ENCODE measurements at regions not wholly inside any gene's neighbourhood (a gene's known extent, or its start where the extent isn't known, plus 50 kb on each side); places are given as distances from the start of the nearest gene placed in this dataset.

GRCh38 chr4:160808174-160808573 is 1355.6 kb downstream of the FSTL5 start:
- Histone ChIP-seq H2AFZ (ENCODE audit: low read depth, low read length) (no peak overlapping the region), H3K9me3 (ENCODE audit: insufficient read depth, low read length) (no peaks in the 10 kb centered on the region), H3K36me3 (replicated peaks; ENCODE audit: low read depth, low read length) (peaks cover 2% of the 10 kb centered on the region), H3K4me2 (ENCODE audit: low read length) (no peak overlapping the region), H3K4me1 (ENCODE audit: low read length) (peaks cover 9% of the 10 kb centered on the region), H3K27ac (ENCODE audit: low read length) (no peak overlapping the region), H3K9ac (ENCODE audit: low read length) (no peak overlapping the region), H3K79me2 (ENCODE audit: low read length) (no peaks in the 10 kb centered on the region), H4K20me1 (ENCODE audit: insufficient read depth, low read length) (no peaks in the 10 kb centered on the region), H3K4me3 (ENCODE audit: low read length) (no peak overlapping the region), H3K27me3 (ENCODE audit: low read depth, low read length) (no peaks in the 10 kb centered on the region)
- no peak; the same call in 1 of the 2 replicates for TF ChIP-seq CTCF (IDR thresholded peaks at IDR 0.05; ENCODE audit: low read depth, low read length)

- H3K27ac ChIP-seq (ENCODE audit: low read length): no peak overlapping the region
- no peaks in the 10 kb centered on the region for H3K27me3 ChIP-seq (ENCODE audit: low read depth, low read length)
- TF ChIP-seq CTCF (IDR thresholded peaks at IDR 0.05; ENCODE audit: low read depth, low read length) (no peak), EZH2phosphoT487 (IDR thresholded peaks at IDR 0.05; ENCODE audit: low read depth) (no peak)
- no peaks in the 10 kb centered on the region for H4K20me1 ChIP-seq (ENCODE audit: insufficient read depth, low read length)
- H3K4me2 ChIP-seq (ENCODE audit: low read length): no peak overlapping the region
- no peak overlapping the region for H3K9ac ChIP-seq (ENCODE audit: low read length)
- no peak overlapping the region for H2AFZ ChIP-seq (ENCODE audit: low read depth, low read length)
- no peaks in the 10 kb centered on the region for H3K79me2 ChIP-seq (ENCODE audit: low read length)
- no peaks in the 10 kb centered on the region for H3K9me3 ChIP-seq (ENCODE audit: insufficient read depth, low read length)
- H3K4me3 ChIP-seq (ENCODE audit: low read length): no peak overlapping the region
- peaks cover 9% of the 10 kb centered on the region for H3K4me1 ChIP-seq (ENCODE audit: low read length)
- H3K36me3 ChIP-seq (replicated peaks; ENCODE audit: low read depth, low read length): peaks cover 2% of the 10 kb centered on the region
These were observed 1354.2 kb downstream of the FSTL5 start for GRCh38 chr4:160809576-160809975.

- Histone ChIP-seq H4K20me1 (ENCODE audit: insufficient read depth, low read length) (no peaks in the 10 kb centered on the region), H3K36me3 (replicated peaks; ENCODE audit: low read depth, low read length) (peaks cover 2% of the 10 kb centered on the region), H3K4me2 (ENCODE audit: low read length) (no peak overlapping the region), H3K9me3 (ENCODE audit: insufficient read depth, low read length) (no peaks in the 10 kb centered on the region), H2AFZ (ENCODE audit: low read depth, low read length) (no peak overlapping the region), H3K79me2 (ENCODE audit: low read length) (no peaks in the 10 kb centered on the region), H3K27ac (ENCODE audit: low read length) (no peak overlapping the region), H3K27me3 (ENCODE audit: low read depth, low read length) (no peaks in the 10 kb centered on the region), H3K4me1 (ENCODE audit: low read length) (peaks cover 9% of the 10 kb centered on the region), H3K4me3 (ENCODE audit: low read length) (no peak overlapping the region), H3K9ac (ENCODE audit: low read length) (no peak overlapping the region)
- TF ChIP-seq EZH2phosphoT487 (IDR thresholded peaks at IDR 0.05; ENCODE audit: low read depth) (no peak), CTCF (IDR thresholded peaks at IDR 0.05; ENCODE audit: low read depth, low read length) (no peak)
These were observed 1353.4 kb downstream of the FSTL5 start for GRCh38 chr4:160810424-160810823.

- H3K9me3 ChIP-seq (ENCODE audit: insufficient read depth, low read length): no peaks in the 10 kb centered on the region
- no peak overlapping the region for H2AFZ ChIP-seq (ENCODE audit: low read depth, low read length)
- no peak overlapping the region for H3K4me3 ChIP-seq (ENCODE audit: low read length)
- no peak overlapping the region for H3K9ac ChIP-seq (ENCODE audit: low read length)
- no peak for TF ChIP-seq EZH2phosphoT487 (IDR thresholded peaks at IDR 0.05; ENCODE audit: low read depth)
- no peak for TF ChIP-seq CTCF (IDR thresholded peaks at IDR 0.05; ENCODE audit: low read depth, low read length)
- H3K27ac ChIP-seq (ENCODE audit: low read length): no peak overlapping the region
- no peaks in the 10 kb centered on the region for H3K79me2 ChIP-seq (ENCODE audit: low read length)
- H3K27me3 ChIP-seq (ENCODE audit: low read depth, low read length): no peaks in the 10 kb centered on the region
- no peaks in the 10 kb centered on the region for H4K20me1 ChIP-seq (ENCODE audit: insufficient read depth, low read length)
- peaks cover 9% of the 10 kb centered on the region for H3K4me1 ChIP-seq (ENCODE audit: low read length)
- H3K36me3 ChIP-seq (replicated peaks; ENCODE audit: low read depth, low read length): peaks cover 2% of the 10 kb centered on the region
- H3K4me2 ChIP-seq (ENCODE audit: low read length): no peak overlapping the region
These were observed 1352.9 kb downstream of the FSTL5 start for GRCh38 chr4:160810941-160811340.

All from OCI-LY3 (cell line).